GM23338 (cell line): ENCODE measurements at regions not wholly inside any gene's neighbourhood (a gene's known extent, or its start where the extent isn't known, plus 50 kb on each side); places are given as distances from the start of the nearest gene placed in this dataset.

Experiments
- CTCF ChIP-seq, 2 experiments: fragments of 200-600 bp in 1 of 2; sonication (generic) in 1 of 2; conservative IDR thresholded peaks; 2 replicates each; pipeline versions ENCODE4 v1.5.1 to v1.6.1; 2016 to 2017; ENCODE audit warnings: antibody characterized with exemption in 2 of 2, low read depth in 2 of 2, mild to moderate bottlenecking in 2 of 2, moderate library complexity in 1 of 2
- EZH2 ChIP-seq: fragments of 200-600 bp; sonication (generic); IDR thresholded peaks from one replicate; pipeline ENCODE4 v1.8.0; 2017; ENCODE audit warnings: antibody characterized with exemption, mild to moderate bottlenecking, low read depth; ENCODE audit not compliant: unreplicated experiment
- EZH2phosphoT487 ChIP-seq: fragments of 200-600 bp; sonication (generic); IDR thresholded peaks from one replicate; pipeline ENCODE4 v1.8.1; 2018; ENCODE audit warnings: antibody characterized with exemption; ENCODE audit not compliant: unreplicated experiment
- POLR2AphosphoS5 ChIP-seq: IDR thresholded peaks from 2 replicates; pipeline ENCODE4 v1.6.1; 2016; ENCODE audit warnings: antibody characterized with exemption, low read depth

DNA sequence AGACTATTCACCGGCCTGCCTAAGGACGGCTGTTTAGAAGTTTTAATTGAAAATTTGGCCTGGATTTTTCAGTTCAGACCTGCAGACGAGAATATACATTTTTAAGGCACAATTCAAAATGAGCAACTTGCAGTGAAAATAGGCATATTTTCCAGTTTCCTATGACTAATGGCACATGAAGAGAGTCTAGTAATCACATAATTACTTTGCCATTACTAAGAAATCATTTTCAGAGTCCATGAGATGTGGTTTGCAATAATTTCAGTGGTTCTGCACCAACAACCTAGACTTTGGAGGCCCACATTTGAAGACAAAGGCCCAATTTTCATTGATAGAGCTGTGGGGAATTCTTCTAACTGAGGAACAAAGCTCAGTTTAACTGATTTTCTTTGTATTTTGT lies 205.3 kb downstream of the SOX2 start:
- TF ChIP-seq CTCF (conservative IDR thresholded peaks at IDR 0.05; ENCODE audit: low read depth in 2 of 2) (no peak), EZH2phosphoT487 (no peak), POLR2AphosphoS5 (no peak), EZH2 (no peak)
